Skeletal muscle satellite cell (primary cell): ENCODE measurements at regions not wholly inside any gene's neighbourhood (a gene's known extent, or its start where the extent isn't known, plus 50 kb on each side); places are given as distances from the start of the nearest gene placed in this dataset.

Experiments used
- H3K27me3 ChIP-seq: 2 replicates; pipeline ENCODE4 v1.7.0; 2013; ENCODE audit warnings: low read length; ENCODE audit not compliant: control insufficient read depth, insufficient read depth
- H3K36me3 ChIP-seq: 2 replicates; pipeline ENCODE4 v1.7.0; 2013; ENCODE audit warnings: mild to moderate bottlenecking, control low read depth, low read length; ENCODE audit not compliant: insufficient read depth
- H3K4me1 ChIP-seq: 2 replicates; pipeline ENCODE4 v1.7.0; 2013; ENCODE audit warnings: low read length; ENCODE audit not compliant: control insufficient read depth, insufficient read depth
- H3K4me2 ChIP-seq: 2 replicates; pipeline ENCODE4 v1.7.0; 2013; ENCODE audit warnings: mild to moderate bottlenecking, low read length
- H3K4me3 ChIP-seq: 2 replicates; pipeline ENCODE4 v1.7.0; 2013; ENCODE audit warnings: low read length
- H3K9ac ChIP-seq: 2 replicates; pipeline ENCODE4 v1.7.0; 2013; ENCODE audit warnings: mild to moderate bottlenecking, low read depth, low read length, moderate library complexity
- H3K9me3 ChIP-seq: replicated peaks from 2 replicates; pipeline ENCODE4 v1.7.0; 2013; ENCODE audit warnings: mild to moderate bottlenecking, control low read depth, low read length

DNA sequence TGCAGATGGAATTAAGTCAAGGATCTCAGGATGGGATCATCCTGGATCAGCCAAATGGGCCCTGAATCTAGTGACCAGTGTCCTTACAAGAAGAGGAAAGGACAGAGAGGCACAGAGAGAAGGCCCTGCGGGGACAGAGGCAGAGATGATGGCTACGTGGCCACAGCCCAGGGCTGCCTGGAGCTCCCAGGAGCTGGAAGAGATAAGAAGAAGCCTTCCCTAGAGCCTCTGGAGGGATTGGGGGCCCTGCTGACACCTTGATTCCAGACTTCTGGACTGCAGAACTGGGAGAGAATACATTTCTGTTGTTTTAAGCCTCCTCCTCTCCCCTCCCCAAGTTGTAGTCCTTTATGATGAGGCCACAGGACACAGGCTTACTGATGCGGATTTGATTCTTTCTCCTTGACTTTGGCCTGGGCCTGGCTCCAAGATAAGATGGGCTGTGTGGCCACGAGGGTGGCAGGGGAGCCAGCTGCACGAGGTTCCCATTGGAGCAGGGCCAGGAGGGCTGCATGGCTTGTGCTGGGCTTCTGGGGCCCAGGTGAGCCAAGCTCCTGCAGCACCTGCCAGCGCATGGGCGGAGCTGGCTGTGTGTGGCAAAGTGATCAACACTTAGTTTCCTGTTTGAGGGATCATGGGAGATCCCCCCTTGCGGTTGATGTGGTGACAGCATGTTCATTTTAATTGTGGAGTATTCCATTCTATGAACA lies 146.1 kb downstream of the IRF8 start:
- H3K9ac ChIP-seq, result no peak overlapping the region

DNA sequence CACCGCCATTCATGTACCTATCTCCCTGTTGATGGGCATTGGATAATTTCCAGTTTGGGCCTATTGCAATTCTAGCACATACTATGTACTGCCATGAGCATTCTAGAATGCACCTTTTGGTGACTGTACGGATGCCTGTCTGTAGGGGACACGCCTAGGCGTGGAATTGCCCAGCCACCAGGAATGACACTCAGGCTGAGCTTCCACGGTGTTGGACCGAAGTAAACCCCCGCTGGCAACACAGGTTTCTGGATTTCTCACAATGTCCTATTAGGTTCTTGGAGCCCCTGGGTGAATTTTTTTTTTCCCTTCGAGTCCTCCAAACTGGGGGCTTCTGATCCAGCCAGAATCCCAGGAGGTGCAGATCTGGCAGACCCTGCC lies 146.6 kb downstream of the IRF8 start:
- Histone ChIP-seq H3K4me3 (no peak overlapping the region), H3K9ac (no peak overlapping the region), H3K9me3 (no peaks in the 10 kb centered on the region), H3K36me3 (no peaks in the 10 kb centered on the region), H3K4me2 (no peak overlapping the region), H3K27me3 (peaks cover 25% of the 10 kb centered on the region), H3K4me1 (no peaks in the 10 kb centered on the region)

More for the DNA sequence above, 146.1 kb downstream of the IRF8 start:
- Histone ChIP-seq H3K27me3 (peaks cover 20% of the 10 kb centered on the region), H3K36me3 (no peaks in the 10 kb centered on the region), H3K4me2 (no peak overlapping the region), H3K4me3 (no peak overlapping the region), H3K4me1 (no peaks in the 10 kb centered on the region), H3K9me3 (no peaks in the 10 kb centered on the region)

GRCh38 chr16:86046026-86046425 lies 147.1 kb downstream of the IRF8 start:
- Histone ChIP-seq H3K4me2 (no peak overlapping the region), H3K9me3 (no peaks in the 10 kb centered on the region), H3K36me3 (no peaks in the 10 kb centered on the region), H3K27me3 (peaks cover 27% of the 10 kb centered on the region), H3K4me1 (no peaks in the 10 kb centered on the region), H3K4me3 (no peak overlapping the region), H3K9ac (no peak overlapping the region)

- no peaks in the 10 kb centered on the region for H3K9me3 ChIP-seq
- H3K4me3 ChIP-seq, result no peak overlapping the region
- H3K27me3 ChIP-seq, result peaks cover 31% of the 10 kb centered on the region
- no peak overlapping the region for H3K9ac ChIP-seq
- no peak overlapping the region for H3K4me2 ChIP-seq
- H3K36me3 ChIP-seq, result no peaks in the 10 kb centered on the region
- no peaks in the 10 kb centered on the region for H3K4me1 ChIP-seq
Measured at GRCh38 chr16:86046667-86047270, 147.8 kb downstream of the IRF8 start.

- Histone ChIP-seq H3K4me1 (no peaks in the 10 kb centered on the region), H3K9ac (no peak overlapping the region), H3K36me3 (no peaks in the 10 kb centered on the region), H3K4me3 (no peak overlapping the region), H3K4me2 (no peak overlapping the region), H3K27me3 (peaks cover 25% of the 10 kb centered on the region), H3K9me3 (no peaks in the 10 kb centered on the region)
Measured at GRCh38 chr16:86048221-86048620, 149.3 kb downstream of the IRF8 start.

DNA sequence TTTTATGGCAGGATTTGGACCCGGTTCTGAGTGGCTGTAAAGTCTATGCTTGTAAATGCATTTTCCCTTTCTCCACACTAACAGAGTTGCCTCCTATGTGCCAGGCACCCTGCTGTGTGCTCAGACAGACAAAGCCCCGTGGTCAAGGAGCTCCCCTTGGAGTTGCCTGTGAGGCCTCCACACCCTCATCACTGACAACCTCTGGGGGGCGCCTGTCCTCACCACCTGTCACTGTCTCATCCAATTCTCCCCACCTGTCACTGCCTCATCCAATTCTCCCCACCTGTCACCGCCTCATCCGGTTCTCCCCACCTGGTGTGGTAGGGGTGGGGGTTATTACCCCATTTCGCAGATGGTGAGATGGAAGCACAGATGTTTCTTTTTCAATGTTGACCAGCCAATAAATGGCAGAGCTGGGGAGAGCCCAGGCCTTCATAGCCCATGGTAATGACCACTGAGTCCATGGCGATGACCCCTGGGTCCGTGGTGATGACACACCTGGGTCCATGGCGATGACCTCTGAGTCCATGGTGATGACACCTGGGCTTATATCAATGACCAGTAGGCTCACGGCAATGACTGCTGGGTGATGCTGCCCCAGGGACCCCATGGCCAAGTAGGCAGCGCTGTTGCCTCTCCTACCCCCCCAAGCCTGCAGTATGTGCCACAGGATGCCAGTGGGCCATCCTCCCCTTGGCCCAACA lies 150.1 kb downstream of the IRF8 start:
- Histone ChIP-seq H3K4me3 (no peak overlapping the region), H3K4me2 (no peak overlapping the region), H3K9me3 (no peaks in the 10 kb centered on the region), H3K9ac (no peak overlapping the region), H3K4me1 (no peaks in the 10 kb centered on the region), H3K36me3 (no peaks in the 10 kb centered on the region), H3K27me3 (peaks cover 25% of the 10 kb centered on the region)

GRCh38 chr16:86049641-86050040 lies 150.7 kb downstream of the IRF8 start:
- Histone ChIP-seq H3K27me3 (peaks cover 25% of the 10 kb centered on the region), H3K4me1 (no peaks in the 10 kb centered on the region), H3K4me2 (no peak overlapping the region), H3K4me3 (no peak overlapping the region), H3K9me3 (no peaks in the 10 kb centered on the region), H3K9ac (no peak overlapping the region), H3K36me3 (no peaks in the 10 kb centered on the region)

- H3K4me3 ChIP-seq, result no peak overlapping the region
- peaks cover 25% of the 10 kb centered on the region for H3K27me3 ChIP-seq
- H3K36me3 ChIP-seq, result no peaks in the 10 kb centered on the region
- no peak overlapping the region for H3K4me2 ChIP-seq
- no peak overlapping the region for H3K9ac ChIP-seq
- H3K9me3 ChIP-seq, result no peaks in the 10 kb centered on the region
- no peaks in the 10 kb centered on the region for H3K4me1 ChIP-seq
Measured at GRCh38 chr16:86050111-86050510, 151.1 kb downstream of the IRF8 start.

GRCh38 chr16:86050591-86051367 lies 151.8 kb downstream of the IRF8 start:
- no peak overlapping the region for H3K4me2 ChIP-seq
- H3K9me3 ChIP-seq, result no peaks in the 10 kb centered on the region
- H3K36me3 ChIP-seq, result no peaks in the 10 kb centered on the region
- peaks cover 25% of the 10 kb centered on the region for H3K27me3 ChIP-seq
- H3K4me3 ChIP-seq, result no peak overlapping the region
- no peaks in the 10 kb centered on the region for H3K4me1 ChIP-seq
- H3K9ac ChIP-seq, result no peak overlapping the region

GRCh38 chr16:86051368-86052114 lies 152.6 kb downstream of the IRF8 start:
- Histone ChIP-seq H3K4me1 (no peaks in the 10 kb centered on the region), H3K9me3 (no peaks in the 10 kb centered on the region), H3K4me2 (no peak overlapping the region), H3K27me3 (peaks cover 22% of the 10 kb centered on the region), H3K4me3 (no peak overlapping the region), H3K9ac (no peak overlapping the region), H3K36me3 (no peaks in the 10 kb centered on the region)
